NCI-H446 treated with DMSO at 0.1 percent for 48 hours (cell line): ENCODE measurements at regions not wholly inside any gene's neighbourhood (a gene's known extent, or its start where the extent isn't known, plus 50 kb on each side); places are given as distances from the start of the nearest gene placed in this dataset.
A peak's percentile ranks its signal among the peaks of the same experiment; 100 is the strongest.
"Not testable (repeated sequence)": the region's sequence is repeated elsewhere in the genome, so short reads cannot be mapped to it uniquely, and the experiment has no call there.

Experiments used
- DNase-seq: peaks from one replicate; lab custom pipeline; 2025; lab: John Stamatoyannopoulos, UW

- DNase-seq: no peak
Observed at GRCh38 chr3:35291471-35292236, 347.7 kb upstream of the ARPP21 start.

GRCh38 chr3:35292568-35292967 lies 346.8 kb upstream of the ARPP21 start:
- no peak for DNase-seq

- no peak for DNase-seq
Observed at GRCh38 chr3:35295906-35296305, 343.4 kb upstream of the ARPP21 start.

- no peak for DNase-seq
Observed at GRCh38 chr3:35296533-35296932, 342.8 kb upstream of the ARPP21 start.

- not testable (repeated sequence) for DNase-seq
Observed at GRCh38 chr3:35296944-35297343, 342.4 kb upstream of the ARPP21 start.

GRCh38 chr3:35305406-35305805 lies 333.9 kb upstream of the ARPP21 start:
- peak; percentile 80 for DNase-seq

- peak; percentile 79 for DNase-seq
Observed at GRCh38 chr3:35307296-35307695, 332.0 kb upstream of the ARPP21 start.

GRCh38 chr3:35316841-35317240 lies 322.5 kb upstream of the ARPP21 start:
- DNase-seq: not testable (repeated sequence)

GRCh38 chr3:35320646-35321407 lies 318.5 kb upstream of the ARPP21 start:
- DNase-seq: no peak

GRCh38 chr3:35322070-35322469 lies 317.3 kb upstream of the ARPP21 start:
- DNase-seq: no peak

GRCh38 chr3:35335703-35336102 lies 303.6 kb upstream of the ARPP21 start:
- DNase-seq: no peak

GRCh38 chr3:35336601-35337000 lies 302.7 kb upstream of the ARPP21 start:
- DNase-seq: no peak

- no peak for DNase-seq
Observed at GRCh38 chr3:35338186-35338585, 301.1 kb upstream of the ARPP21 start.

- DNase-seq: peak; percentile 13
Observed at GRCh38 chr3:35380196-35380595, 259.1 kb upstream of the ARPP21 start.

GRCh38 chr3:35383216-35383615 lies 256.1 kb upstream of the ARPP21 start:
- peak; percentile 48 for DNase-seq

GRCh38 chr3:35383719-35384555 lies 255.4 kb upstream of the ARPP21 start:
- peak; percentile 99 for DNase-seq

- no peak for DNase-seq
Observed at GRCh38 chr3:35385271-35385670, 254.1 kb upstream of the ARPP21 start.

- DNase-seq: no peak
Observed at GRCh38 chr3:35389907-35390306, 249.4 kb upstream of the ARPP21 start.

GRCh38 chr3:35392187-35392586 lies 247.1 kb upstream of the ARPP21 start:
- DNase-seq: no peak

- peak; percentile 93 for DNase-seq
Observed at GRCh38 chr3:35393901-35394799, 245.2 kb upstream of the ARPP21 start.

- DNase-seq: no peak
Observed at GRCh38 chr3:35394905-35395304, 244.4 kb upstream of the ARPP21 start.
